HPDE6-E6E7 (cell line): ENCODE measurements at regions not wholly inside any gene's neighbourhood (a gene's known extent, or its start where the extent isn't known, plus 50 kb on each side); places are given as distances from the start of the nearest gene placed in this dataset.
A peak's percentile ranks its signal among the peaks of the same experiment; 100 is the strongest.
"Not testable (repeated sequence)": the region's sequence is repeated elsewhere in the genome, so short reads cannot be mapped to it uniquely, and the experiment has no call there.

Experiments used
- DNase-seq: peaks from one replicate; pipeline ENCODE4 v3.0.0; 2011; ENCODE audit warnings: missing footprints; ENCODE audit errors: extremely low spot score

GRCh38 chr10:120204877-120205276 lies 252.2 kb upstream of the PLPP4 start:
- no peak for DNase-seq

DNA sequence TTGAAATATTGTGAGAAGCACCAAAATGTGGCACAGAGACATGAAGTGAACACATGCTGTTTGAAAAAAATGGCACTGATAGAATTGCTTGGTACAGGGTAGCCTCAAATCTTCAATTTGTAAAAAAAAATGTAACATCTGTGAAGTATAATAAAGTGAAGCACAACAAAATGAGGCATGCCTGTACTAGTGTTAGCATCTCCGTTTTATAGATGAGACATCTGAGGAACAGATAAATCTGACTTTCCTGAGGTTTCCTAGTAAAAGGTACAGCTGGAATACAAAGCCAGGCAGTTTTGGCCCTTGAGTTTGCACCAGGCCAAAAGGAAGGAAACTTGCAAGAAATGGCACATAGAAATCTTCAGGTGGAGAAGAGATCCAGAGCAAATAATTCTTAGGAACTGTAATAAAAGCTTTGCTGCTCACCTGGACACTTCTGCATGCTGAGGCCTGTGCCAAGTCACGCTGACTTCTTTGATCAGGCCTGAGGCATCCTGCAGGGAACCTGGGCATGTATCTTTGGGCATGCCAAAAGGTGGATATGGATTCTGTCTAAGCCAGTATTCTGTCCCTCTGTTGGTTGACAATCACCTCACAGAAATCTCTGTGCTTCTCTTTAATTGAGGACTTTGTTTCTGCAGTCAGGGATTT lies 251.5 kb upstream of the PLPP4 start:
- DNase-seq = no peak

GRCh38 chr10:120208488-120208887 lies 248.5 kb upstream of the PLPP4 start:
- no peak for DNase-seq

DNA sequence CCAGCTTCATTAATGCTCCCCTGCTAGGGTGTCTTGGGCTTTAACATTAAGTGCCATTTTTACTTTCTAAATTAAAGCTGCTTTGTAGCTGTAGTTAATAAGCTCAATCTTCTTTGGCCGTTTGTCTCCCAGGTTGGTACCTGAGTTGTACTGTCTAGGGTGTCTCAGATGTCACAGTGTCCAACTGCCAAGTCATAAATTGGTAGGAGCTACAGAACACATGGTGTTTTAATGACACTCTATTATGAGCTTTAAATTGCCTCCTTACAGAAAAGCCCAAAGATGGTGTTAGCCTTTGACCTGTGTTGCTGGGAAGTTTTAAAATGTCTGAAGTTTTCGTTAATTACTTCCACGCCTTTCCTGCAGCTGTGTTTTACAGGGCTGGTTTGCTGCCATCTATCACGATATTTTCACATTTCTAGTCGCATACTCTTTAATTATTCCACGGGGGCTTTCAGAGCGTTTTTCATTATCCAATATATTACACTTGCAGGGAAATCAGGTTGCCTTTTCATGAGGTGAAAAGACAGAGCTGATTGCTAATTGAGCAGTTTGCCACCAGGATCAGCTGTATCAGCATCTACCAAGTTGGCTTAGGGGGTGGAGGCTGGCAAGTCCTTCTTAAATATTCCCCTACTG lies 247.8 kb upstream of the PLPP4 start:
- DNase-seq = no peak

GRCh38 chr10:120212275-120212674 lies 244.8 kb upstream of the PLPP4 start:
- no peak for DNase-seq

DNA sequence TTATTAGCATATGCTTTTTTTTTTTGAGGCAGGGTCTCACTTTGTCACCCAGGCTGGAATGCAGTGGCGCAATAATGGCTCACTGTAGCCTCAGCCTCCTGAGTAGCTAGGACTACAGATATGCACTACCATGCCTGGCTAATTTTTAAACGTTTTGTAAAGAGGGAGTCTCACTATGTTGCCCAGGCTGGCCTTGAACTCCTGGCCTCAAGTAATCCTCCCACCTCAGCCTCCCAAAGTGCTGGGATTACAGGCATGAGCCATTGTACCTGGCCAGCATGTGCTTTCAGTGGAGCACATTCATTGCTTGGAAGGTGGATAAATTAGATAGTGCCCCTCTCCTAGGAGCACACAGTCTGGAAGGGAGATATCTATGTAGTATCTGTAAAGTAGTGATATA lies 243.7 kb upstream of the PLPP4 start:
- DNase-seq = not testable (repeated sequence)

GRCh38 chr10:120217736-120218135 lies 239.3 kb upstream of the PLPP4 start:
- no peak for DNase-seq

GRCh38 chr10:120221873-120222485 lies 235.0 kb upstream of the PLPP4 start:
- peak; percentile 4 for DNase-seq

DNA sequence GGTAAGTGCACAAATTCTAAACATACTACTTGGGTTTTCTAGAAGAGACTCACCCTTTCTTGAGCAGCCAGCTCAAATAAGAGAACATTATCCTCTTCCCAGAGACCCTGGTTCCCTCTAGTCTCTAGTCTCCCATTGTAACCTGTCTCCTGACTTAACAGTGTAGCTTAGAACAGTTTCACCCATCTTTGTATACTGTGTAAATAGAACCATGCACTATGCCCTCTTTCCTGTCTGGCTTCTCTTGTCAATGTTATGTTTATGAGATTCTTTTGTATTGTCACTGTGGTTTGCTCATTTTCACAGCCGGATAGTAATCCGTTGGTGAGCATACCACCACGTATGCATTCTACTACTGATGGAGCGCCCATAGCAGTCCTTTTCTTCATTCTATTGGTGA lies 227.4 kb upstream of the PLPP4 start:
- DNase-seq = no peak

GRCh38 chr10:120239695-120240094 lies 217.3 kb upstream of the PLPP4 start:
- not testable (repeated sequence) for DNase-seq

DNA sequence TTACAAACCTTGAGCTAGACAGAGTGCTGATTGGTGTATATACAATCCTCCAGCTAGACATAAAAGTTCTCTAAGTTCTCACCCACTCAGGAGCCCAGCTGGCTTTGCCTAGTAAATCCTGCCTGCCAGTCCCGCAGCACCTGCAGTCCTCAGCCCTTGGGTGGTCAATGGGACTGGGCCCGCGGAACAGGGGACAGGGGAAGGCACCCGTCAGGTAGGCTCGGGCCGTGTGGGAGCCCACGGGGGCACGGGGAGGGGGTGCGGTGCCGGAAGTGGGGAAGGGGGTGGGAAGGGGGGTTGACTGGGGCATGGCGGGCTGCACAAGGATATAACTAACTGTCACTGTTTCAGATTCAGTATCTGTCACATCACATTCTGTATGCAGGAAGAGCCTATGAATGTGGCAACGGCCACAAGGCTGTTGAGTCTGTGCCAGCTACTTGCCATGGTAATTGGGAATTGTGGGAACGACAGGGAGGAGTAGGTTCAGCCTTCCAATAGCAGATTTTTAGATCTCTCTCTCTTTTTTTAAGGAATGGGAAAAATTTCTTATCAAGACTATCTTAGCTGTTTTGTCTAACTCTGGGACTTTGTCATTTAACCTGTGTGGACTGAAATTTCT lies 205.1 kb upstream of the PLPP4 start:
- no peak for DNase-seq

- no peak for DNase-seq
Measured at GRCh38 chr10:120253131-120253530, 203.9 kb upstream of the PLPP4 start.

- no peak for DNase-seq
Measured at GRCh38 chr10:120260456-120260855, 196.6 kb upstream of the PLPP4 start.

GRCh38 chr10:120262857-120263547 lies 194.0 kb upstream of the PLPP4 start:
- no peak for DNase-seq

- no peak for DNase-seq
Measured at GRCh38 chr10:120266022-120266421, 191.0 kb upstream of the PLPP4 start.

GRCh38 chr10:120270906-120271305 lies 186.1 kb upstream of the PLPP4 start:
- DNase-seq = no peak

DNA sequence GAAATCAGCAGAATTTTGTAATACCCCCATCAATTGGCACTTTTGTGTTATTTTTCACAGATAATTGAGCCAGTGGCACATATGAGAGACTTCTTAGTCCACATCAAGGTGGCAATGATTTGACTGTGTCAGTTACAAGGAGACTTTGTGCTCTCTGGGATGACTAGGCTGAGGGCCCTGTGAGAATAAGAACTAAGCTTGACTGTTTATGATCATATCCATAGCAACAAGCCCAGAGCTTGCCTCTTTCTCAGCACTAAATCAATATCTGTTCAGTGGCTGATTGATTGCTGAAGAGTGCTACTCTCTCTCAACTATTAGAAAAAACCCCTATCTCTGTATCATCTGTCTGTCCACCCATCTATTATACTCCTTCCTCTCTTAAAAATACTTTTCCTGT lies 185.3 kb upstream of the PLPP4 start:
- DNase-seq = no peak

DNA sequence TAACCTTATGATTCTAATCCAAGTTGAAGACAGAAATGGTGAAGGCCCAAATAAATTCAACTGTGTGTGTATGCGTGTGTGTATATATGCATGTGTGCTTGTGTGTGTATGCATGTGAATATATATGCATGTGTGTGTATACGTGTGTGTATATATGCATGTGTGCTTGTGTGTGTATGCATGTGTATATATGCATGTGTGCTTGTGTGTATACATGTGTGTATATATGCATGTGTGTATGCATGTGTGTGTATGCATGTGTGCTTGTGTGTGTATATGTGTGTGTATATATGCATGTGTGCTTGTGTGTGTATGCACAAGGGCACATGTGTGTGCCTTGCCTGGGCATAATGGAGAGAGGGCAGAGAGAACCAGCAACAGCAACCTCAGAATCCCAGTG lies 184.7 kb upstream of the PLPP4 start:
- DNase-seq = no peak

- no peak for DNase-seq
Measured at GRCh38 chr10:120278069-120278468, 179.0 kb upstream of the PLPP4 start.

- no peak for DNase-seq
Measured at GRCh38 chr10:120279196-120279595, 177.8 kb upstream of the PLPP4 start.

DNA sequence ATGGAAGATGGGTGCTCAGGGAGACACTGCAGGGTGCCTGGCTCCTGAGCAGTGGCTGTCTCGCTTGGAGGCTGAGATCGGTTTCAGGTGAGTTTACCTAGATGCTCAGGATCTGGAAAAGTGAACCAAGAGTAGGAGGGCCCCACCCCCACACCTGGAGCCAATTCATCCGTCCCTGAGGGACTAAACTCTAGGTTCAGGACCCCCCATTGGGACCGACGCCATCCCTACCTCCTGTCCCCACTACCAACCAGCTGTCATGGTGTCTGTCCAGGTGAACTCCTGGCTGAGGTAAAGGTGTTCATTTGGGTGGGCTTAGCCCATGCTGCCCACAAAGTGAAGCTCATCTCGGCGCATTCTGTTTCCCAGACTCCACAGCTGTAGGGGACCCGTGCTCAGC lies 174.6 kb upstream of the PLPP4 start:
- no peak for DNase-seq

- DNase-seq = no peak
Measured at GRCh38 chr10:120282846-120283492, 174.1 kb upstream of the PLPP4 start.
